GM18873 (cell line): ENCODE measurements at regions not wholly inside any gene's neighbourhood (a gene's known extent, or its start where the extent isn't known, plus 50 kb on each side); places are given as distances from the start of the nearest gene placed in this dataset.
"Not testable (repeated sequence)": the region's sequence is repeated elsewhere in the genome, so short reads cannot be mapped to it uniquely, and the experiment has no call there.

Source experiments
- ATAC-seq: cut with Tn5 transposase; IDR thresholded peaks from one replicate; pipeline ENCODE4 v1.9.1; 2021; ENCODE audit warnings: mild to moderate bottlenecking, moderate library complexity, moderate number of reproducible peaks; ENCODE audit not compliant: unreplicated experiment, low FRiP score

DNA sequence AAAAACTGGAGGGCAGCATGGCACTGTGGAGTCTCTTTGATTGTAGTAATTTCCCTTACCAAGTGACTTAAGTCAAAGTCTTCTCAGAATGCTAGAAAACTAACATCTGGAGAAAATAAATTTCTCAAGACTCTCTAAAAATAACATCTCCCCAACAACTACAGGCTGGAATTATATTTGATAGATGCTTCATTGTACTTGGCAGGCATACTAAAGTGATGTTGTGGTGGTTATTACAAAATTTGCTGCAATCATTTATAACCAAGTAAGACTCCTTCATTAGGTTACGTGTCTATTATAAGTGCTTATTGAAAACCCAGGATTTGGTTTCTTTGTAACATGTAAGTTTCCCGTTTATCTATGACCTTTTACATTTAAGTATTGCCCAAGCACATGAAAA is 132.9 kb upstream of the NRIP1 start:
- ATAC-seq = no peak

DNA sequence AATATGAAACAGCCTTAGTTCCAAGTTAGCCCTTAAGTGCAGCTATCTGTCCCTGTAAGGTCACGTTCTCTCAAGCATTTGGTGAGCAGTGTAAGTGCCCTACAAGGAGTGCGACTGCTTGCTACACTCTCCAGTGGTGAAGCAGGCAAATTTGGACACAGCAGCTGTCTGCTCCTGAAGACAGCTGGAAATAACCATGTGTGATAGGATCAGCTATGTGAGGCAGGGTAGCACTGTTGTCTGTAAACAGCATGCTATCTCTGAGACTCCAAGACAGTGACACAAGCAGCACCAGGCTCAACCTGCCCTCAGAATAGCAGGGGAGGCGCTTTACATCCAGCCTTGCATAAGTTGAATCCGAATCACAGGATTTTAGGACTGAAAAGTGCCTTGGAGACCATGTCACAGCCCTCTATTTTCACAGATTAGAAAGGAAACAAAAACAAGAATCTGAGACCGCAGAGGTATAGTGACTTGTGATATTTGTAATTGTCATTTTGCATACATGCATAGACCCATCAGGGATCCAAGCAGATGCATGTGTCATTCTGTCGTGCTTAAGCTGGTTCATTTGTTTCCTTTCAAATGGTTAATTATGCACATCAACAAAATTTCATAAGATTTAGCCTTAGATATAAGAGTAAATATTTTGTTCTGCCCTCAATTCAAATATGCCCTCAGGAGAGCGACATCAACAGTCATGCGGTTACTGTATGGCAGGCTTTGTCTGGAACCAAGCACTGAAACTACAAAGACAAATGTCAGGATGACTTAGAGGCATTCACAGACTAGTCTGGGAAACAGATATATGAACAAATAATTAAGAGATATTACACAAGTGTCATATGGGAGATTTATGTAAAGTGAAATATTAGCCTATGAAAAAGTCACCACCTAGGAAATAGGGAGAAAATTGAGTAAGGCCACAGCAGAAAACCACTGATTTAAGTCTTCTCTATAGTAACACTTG is 134.9 kb upstream of the NRIP1 start:
- no peak for ATAC-seq

DNA sequence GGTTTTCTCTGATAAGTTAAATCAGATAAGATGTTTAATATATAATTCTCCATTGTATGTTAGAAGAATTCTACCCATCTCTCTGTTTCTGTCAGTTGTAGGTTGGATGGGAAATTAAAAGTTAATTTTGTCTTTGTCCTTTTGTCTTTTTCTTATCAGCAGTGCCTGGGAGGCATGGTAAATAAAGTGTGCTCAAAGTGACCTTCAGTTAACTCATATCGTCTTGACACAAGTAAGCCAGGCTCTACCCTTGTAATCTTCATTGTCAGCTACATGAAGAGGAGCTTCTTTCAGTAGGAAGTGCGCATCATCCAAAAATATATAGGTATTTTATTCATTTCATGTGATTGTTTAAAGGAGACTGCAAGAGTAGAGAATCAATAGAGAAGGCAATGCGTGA is 138.9 kb upstream of the NRIP1 start:
- no peak for ATAC-seq

DNA sequence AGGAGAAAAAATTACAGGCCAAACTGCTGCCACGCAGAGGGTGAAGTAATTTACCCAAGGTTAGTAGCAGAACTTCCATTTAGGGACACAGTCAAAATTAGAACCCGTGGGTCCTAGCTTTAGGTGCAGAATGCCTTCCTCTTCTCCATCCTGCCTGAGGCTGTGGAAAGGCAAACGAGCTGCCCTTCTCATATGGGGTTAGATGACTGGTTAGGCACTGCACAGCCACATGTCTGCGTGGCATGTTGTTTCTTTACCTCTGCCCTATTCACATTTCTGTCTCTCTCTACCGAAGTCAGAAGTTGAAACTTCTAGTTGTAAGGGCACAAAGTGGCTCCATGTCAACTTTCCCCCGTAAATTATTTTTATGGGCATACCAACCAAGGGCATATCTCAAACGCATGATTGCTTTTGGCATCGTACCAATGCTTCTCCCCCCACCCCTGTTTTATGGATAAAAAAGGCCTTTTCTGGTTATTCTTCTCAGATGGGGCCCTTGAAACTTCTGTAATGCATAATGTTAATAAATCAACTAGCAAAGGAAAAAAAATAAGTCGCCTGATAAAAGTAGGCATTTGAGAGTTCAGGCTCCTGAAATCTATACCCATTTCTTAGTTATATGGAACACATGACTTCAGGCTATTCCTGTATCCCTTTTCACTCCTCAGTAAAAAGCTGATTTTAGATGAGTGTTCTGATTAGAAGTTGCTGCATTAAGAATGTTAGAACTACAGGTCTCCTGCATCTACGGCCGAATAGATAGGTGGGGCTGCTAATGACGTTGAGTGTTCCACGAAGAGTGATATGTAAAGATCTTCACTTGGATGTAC is 139.6 kb upstream of the NRIP1 start:
- no peak for ATAC-seq

DNA sequence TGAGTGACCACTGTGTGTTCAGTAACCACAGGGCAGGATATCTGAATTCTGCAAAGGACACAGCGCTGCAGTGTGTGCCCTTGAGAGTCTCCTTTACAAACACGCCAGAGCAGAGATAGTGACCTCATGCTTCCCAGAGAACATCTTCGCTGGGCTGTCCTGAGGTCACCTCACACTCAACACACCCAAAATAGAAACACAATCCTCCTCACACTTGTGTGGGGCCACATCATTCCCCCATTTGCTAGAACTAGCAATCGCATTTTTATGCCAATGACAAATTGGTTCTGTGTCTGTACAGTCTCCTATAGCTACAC is 140.1 kb upstream of the NRIP1 start:
- ATAC-seq = no peak

DNA sequence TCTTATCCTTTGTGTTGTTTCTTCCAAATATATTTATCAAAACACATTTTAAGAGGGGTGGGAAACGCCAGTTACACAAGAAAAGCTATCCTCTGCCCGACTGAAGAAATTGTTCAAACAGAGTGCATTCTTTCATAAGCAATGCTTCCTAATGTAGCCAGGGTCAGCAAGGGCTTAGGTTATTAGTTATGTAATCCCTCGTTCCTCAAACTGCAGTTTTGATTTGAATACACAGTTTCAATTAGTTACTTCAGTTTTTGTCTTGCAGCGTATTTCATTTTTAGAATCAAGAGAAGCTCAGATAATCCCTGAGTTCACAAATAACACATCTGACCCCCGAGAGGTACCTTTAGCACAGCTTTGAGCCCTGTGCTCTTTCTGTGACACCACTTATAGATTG is 141.7 kb upstream of the NRIP1 start:
- peak; percentile 76 for ATAC-seq

DNA sequence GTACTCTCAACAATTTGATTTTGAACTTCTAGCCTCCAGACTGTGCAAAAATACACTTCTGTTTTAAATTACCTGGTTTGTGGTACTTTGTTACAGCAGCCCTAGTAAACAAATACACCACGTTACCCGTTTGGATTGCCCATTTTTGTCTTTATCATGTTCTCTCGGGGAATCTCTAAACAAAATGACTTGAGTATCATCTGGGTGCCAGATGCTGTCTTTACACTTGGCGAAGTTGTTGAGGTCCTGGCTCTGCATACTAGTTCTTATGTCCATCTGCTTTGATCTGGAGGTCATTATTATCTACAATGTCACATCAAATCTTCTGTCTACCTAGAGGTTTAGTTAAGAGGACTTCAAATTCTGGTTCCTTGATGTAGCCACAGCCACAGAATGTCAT is 142.4 kb upstream of the NRIP1 start:
- no peak for ATAC-seq

DNA sequence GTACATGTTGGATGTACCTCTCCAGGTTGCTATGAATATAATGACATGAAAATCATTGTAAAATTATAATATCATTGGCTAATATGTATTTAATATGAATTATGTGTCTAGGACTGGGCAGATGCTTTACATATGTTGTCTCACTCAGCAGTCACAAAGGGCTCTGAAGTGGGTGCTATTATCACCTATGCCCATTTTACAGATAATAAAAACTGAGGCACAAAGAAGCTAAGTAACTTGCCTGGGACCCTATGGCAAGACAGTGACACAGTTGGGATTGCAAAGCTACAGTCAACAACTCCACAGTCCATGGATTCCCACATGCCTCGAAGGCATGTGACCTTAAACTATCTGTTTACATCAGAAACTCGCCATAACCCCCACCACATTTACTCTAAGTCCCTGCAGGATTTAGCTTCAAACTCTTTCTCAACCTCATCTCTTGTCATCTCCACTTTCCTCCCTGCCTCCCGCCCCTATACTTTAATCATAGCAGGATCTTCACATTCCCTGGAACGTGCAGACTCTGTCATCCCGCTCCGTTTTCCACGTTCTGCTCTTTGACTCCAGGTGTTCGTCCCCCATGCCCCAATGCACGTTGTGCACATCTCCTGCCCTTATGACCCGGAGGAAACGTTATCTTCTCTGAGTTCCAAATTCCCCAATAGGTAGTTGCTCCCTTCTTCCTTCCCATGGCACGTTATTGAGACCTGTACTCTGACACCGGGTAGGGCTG is 143.0 kb upstream of the NRIP1 start:
- ATAC-seq = no peak

DNA sequence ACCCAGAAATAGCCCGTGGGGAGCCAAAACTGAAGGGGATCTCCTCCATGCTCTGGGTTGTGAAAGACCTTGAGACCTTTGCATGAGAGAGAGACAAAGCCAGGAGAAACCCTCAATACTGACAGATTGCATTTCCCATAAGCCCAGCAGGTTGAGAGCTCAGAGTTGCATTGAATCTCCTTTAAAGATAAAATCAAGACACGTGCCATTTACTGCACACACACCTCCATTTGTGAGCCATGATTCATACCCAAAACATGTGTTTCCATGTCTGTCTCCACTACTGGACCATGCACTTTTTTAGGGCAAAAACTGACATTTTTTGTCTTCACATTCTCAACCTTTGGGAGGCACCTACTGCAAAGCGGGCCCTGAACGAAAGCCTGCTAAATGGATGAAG is 144.0 kb upstream of the NRIP1 start:
- no peak for ATAC-seq

DNA sequence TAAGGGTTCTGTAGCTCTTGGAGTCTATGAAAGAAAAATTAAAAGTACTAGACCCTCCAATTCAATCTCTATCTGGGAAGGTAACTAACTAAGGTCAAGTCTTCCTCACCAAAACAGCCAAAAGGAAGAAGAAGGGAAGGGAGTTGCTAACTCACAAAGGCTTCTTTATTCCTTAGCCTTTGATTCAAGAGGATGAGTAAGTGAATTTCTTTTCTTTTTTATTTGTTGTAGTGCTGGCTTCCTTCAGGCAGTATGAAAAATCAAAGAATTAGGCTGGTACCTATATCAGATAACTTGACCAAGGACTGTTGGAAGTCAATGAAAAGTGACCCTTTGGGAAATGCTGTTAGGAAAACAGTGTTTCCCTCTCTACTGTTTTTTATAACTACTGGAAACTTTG is 144.4 kb upstream of the NRIP1 start:
- ATAC-seq = no peak

DNA sequence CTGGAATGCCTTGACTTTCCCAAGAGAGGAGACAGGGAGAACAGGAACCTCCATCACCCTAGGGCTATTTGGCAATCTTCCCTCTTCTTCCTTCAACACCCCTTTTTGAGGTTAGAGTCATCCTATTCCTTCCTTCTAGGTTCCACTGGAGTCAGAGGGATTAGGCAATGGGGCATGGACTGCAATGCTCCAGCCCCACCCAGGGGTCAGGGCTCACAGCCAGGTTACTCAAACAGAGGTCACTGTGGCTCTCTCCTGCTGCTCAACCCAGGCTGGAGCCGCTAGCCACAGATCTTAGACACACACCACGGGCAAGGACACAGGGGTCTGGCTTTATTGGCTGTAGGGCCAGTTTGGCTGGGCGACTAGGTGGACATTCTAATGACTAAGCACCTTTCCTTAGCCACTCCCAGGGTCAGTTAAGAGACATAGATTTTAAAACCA is 145.5 kb upstream of the NRIP1 start:
- no peak for ATAC-seq

DNA sequence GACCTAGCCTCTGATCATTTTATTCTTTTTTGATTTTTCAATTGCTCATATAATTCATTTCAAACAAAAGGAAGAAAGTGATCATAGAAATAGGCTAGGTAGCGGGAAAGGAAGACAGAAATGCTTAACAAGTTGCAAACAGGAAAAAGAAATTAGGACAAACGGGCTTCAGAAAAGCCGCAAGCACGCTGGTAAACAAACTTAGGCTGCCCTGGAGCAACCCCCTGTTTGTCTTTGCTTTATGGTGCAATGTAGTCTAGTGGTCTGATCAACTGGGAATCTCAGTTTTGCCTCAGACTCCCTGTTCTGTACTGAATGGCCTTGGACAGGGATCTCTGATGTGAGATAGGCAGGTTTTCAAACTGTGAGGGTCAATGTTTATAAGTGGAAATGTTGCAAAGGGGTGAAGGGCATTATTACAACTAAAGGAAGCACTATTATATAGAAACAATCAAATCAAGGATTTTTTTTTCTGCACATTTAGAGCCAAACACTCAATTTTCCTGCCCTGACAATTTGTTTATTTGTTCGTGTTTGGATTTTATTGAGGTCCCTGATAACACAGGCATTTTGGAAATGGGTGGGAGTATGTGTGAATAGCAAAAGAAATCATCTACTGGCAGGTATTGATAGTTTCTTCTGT is 146.8 kb upstream of the NRIP1 start:
- ATAC-seq = no peak

DNA sequence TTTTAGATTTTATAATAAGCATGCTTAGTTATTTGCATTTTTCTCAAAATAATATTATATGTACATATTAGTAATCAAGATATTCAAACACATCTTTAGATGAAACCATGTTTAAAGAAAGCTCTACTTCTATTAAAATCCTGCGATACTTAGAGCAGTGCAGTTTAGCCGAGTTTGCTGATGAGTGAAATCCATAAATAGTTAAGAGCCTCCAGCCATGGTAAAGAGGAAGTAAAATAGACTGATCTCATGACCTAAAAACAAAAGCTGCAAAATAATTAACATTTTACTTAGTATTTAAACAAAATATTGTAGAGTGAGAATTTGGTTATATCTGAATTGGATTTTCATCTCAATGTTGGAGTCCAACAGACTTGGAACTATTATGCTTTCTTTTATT is 147.4 kb upstream of the NRIP1 start:
- ATAC-seq = no peak

DNA sequence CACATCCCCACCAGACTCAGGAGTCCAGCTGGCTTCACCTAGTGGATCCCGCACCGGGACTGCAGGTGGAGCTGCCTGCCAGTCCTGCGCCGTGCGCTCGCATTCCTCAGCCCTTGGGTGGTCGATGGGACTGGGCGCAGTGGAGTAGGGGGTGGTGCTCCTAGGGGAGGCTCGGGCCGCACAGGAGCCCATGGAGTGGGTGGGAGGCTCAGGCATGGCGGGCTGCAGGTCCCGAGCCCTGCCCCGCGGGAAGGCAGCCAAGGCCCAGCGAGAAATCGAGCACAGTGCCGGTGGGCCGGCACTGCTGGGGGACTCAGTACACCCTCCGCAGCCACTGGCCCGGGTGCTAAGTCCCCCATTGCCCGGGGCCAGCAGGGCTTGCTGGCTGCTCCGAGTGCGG is 153.7 kb upstream of the NRIP1 start:
- ATAC-seq = not testable (repeated sequence)

DNA sequence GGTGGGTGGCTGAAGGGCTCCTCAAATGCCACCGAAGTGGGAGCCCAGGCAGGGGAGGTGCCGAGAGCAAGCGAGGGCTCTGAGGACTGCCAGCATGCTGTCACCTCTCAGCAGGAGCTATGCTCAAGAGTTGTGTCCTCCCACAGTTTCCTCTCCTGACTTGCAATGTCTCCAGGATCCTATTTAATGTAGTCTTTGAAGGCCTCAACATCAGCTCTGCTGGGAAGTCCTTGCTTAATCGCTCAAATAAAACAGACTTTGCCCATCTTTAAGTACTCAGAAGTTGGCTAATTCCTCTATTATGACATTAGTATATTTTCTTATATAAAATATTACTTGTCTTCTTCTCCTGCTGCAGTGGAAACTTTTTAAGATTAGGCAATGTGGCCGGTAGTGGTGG is 154.2 kb upstream of the NRIP1 start:
- no peak for ATAC-seq

DNA sequence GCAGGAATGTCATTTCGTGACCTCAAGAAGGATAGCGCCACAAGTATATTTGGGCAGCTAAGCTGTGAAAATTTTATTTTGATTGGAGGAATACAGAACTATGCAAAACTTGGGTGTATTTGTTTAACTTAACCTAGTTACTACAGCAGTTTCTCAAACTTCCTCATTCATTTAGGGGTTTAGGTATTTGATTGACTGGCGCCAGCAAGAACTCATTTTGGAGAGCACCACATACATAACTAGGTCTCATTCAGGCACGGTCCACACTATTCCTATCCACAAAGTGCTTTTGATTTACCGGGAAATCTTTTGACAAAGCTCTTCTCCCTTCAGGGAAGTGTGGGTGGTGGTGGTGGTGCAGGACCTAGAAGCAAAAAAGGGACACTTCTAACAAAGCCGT is 155.1 kb upstream of the NRIP1 start:
- no peak for ATAC-seq

DNA sequence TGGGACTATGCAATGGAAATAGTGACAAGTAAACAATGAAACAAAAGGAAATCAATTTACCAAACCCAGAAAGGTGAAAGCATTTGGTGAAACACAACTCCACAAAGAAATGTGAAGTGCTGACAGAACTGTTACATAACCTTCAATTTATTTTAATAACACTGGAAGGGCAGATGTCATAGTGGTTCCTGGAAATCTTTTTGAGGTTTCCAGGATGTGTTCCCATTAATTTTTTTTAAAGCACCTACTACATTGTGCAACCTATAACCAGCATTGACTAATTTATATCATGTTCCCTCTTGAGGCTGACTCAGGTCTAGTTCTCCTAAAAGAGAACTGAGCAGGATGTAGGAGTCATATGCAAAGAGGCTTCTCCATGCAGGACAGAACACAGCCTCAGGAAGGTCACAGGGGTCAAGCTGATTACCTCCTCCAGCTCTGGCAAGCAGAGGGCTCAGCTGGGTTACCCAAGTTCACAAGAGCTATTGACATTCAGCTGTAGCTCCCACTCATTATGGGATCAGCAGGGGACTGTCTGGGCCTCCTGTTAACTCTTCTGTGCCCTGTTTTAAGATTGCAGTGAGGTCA is 157.1 kb upstream of the NRIP1 start:
- no peak for ATAC-seq

DNA sequence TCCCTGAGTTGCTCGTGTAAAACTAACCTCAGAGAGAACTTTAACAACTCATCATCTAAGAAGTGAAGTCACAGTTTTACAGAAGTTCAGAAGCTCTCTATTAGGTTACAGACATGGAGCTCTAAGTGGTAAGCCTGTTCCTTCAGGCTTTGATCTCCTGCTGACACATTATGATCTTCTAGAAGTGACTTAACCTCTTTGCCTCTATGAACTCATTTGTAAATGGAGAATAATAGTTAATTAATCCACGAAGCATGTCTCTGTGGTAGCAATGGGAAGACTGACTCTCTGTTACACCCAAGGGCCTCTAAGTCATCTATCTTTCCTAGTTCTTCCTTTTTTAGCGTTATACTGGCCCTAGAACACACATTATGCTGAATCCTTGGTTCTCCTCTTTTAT is 157.9 kb upstream of the NRIP1 start:
- no peak for ATAC-seq

DNA sequence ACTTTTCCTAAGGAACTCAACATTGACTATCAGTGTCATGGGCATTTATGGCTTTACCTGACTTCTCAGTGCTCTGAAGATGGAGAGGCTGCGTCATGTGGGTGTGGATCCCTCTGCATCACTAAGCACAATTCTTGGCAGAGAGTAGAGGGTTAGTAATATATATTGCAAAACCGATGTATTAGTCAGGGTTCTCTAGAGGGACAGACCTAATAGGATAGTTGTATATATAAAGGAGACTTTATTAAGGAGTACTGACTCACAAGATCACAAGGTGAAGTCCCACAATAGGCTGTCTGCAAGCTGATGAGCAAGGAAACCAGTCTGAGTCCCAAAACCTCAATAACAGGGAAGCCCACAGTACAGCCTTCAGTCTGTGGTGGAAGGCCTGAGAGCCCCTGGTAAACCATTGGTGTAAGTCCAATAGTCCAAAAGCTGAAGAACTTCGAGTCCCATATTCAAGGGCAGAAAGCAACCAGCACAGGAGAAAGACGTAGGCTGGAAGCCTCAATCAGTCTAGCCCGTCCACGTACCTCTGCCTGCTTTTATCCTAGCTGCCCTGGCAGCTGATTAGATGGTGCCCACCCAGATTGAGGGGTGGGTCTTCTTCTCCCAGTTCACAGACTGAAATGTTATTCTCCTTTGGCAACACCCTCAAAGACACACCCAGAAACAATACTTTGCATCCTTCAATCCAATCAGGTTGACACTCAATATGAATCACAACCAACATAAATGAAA is 159.7 kb upstream of the NRIP1 start:
- ATAC-seq = no peak

DNA sequence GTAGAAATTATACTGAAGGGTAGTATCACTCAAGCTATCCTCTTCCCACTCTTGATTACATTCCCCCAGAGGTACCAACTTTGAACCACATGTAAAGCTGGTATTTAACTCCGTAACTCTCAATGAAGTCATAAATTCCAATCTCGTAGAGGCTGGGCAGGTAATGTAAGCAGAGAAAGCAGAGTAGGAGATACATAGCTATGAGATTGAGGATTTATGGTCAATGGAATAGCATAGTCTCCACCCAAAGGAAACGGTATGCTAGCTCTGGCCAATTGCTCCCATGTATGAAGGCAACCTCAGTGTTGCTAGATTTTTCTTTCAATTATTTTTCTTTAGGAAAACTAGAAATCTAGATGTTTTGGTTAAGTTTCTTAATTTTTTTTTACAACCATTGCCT is 163.1 kb upstream of the NRIP1 start:
- ATAC-seq = no peak
